Chondrocyte (in vitro differentiated cells): ENCODE measurements at regions not wholly inside any gene's neighbourhood (a gene's known extent, or its start where the extent isn't known, plus 50 kb on each side); places are given as distances from the start of the nearest gene placed in this dataset.

Experiments used
- DNase-seq: peaks from one replicate; pipeline ENCODE4 v3.0.0; 2021; ENCODE audit warnings: mixed read lengths, low spot score
- H3K27ac Mint-ChIP-seq: one replicate; pipeline ENCODE4 v1.8.0; 2021; ENCODE audit warnings: mild to moderate bottlenecking, moderate library complexity, mixed read lengths; ENCODE audit not compliant: unreplicated experiment
- H3K27me3 Mint-ChIP-seq: 2 replicates; pipeline ENCODE4 v1.8.0; 2021; ENCODE audit warnings: low read depth, mixed read lengths
- H3K36me3 Mint-ChIP-seq: 2 replicates; pipeline ENCODE4 v1.8.0; 2021; ENCODE audit warnings: low read depth, mixed read lengths
- H3K4me1 Mint-ChIP-seq: 2 replicates; pipeline ENCODE4 v1.8.0; 2021; ENCODE audit warnings: low read depth, mild to moderate bottlenecking, mixed read lengths
- H3K4me3 Mint-ChIP-seq: one replicate; pipeline ENCODE4 v1.8.0; 2021; ENCODE audit warnings: mild to moderate bottlenecking, moderate library complexity, mixed read lengths; ENCODE audit not compliant: unreplicated experiment
- H3K9me3 Mint-ChIP-seq: 2 replicates; pipeline ENCODE4 v1.8.0; 2021; ENCODE audit warnings: low read depth, mixed read lengths
- CTCF ChIP-seq: fragments of 200-600 bp; sonication (generic); IDR thresholded peaks from 2 replicates; pipeline ENCODE4 v1.5.0; 2021; ENCODE audit warnings: antibody characterized with exemption, mild to moderate bottlenecking, moderate library complexity

GRCh38 chr7:35499226-35499625 is 195.7 kb downstream of the HERPUD2 start:
- no peak for DNase-seq
- Mint-ChIP-seq H3K27me3 (peaks cover 15% of the 10 kb centered on the region), H3K36me3 (no peaks in the 10 kb centered on the region), H3K4me3 (no peak overlapping the region), H3K27ac (no peak overlapping the region), H3K4me1 (no peaks in the 10 kb centered on the region), H3K9me3 (no peaks in the 10 kb centered on the region)
- no peak for TF ChIP-seq CTCF

- Mint-ChIP-seq H3K4me3 (no peak overlapping the region), H3K27ac (no peak overlapping the region), H3K27me3 (peaks cover 10% of the 10 kb centered on the region), H3K4me1 (no peaks in the 10 kb centered on the region), H3K36me3 (no peaks in the 10 kb centered on the region), H3K9me3 (no peaks in the 10 kb centered on the region)
- TF ChIP-seq CTCF = no peak
- no peak for DNase-seq
These were observed 196.5 kb downstream of the HERPUD2 start for GRCh38 chr7:35498416-35498815.

- no peak for TF ChIP-seq CTCF
- H3K9me3 Mint-ChIP-seq = no peaks in the 10 kb centered on the region
- H3K27me3 Mint-ChIP-seq = peaks cover 12% of the 10 kb centered on the region
- no peaks in the 10 kb centered on the region for H3K4me1 Mint-ChIP-seq
- DNase-seq = no peak
- no peak overlapping the region for H3K4me3 Mint-ChIP-seq
- no peak overlapping the region for H3K27ac Mint-ChIP-seq
- no peaks in the 10 kb centered on the region for H3K36me3 Mint-ChIP-seq
These were observed 199.1 kb downstream of the HERPUD2 start for GRCh38 chr7:35495844-35496243.

GRCh38 chr7:35495377-35495776 is 199.6 kb downstream of the HERPUD2 start:
- Mint-ChIP-seq H3K9me3 (no peaks in the 10 kb centered on the region), H3K4me3 (no peak overlapping the region), H3K27ac (no peak overlapping the region), H3K36me3 (no peaks in the 10 kb centered on the region), H3K27me3 (peaks cover 12% of the 10 kb centered on the region), H3K4me1 (no peaks in the 10 kb centered on the region)
- no peak for TF ChIP-seq CTCF
- no peak for DNase-seq

GRCh38 chr7:35494407-35494806 is 200.5 kb downstream of the HERPUD2 start:
- Mint-ChIP-seq H3K36me3 (no peaks in the 10 kb centered on the region), H3K27me3 (peaks cover 10% of the 10 kb centered on the region), H3K4me3 (no peak overlapping the region), H3K4me1 (no peaks in the 10 kb centered on the region), H3K9me3 (no peaks in the 10 kb centered on the region), H3K27ac (no peak overlapping the region)
- TF ChIP-seq CTCF = no peak
- DNase-seq = no peak
